ENCODE measurements at regions not wholly inside any gene's neighbourhood (a gene's known extent, or its start where the extent isn't known, plus 50 kb on each side); places are given as distances from the start of the nearest gene placed in this dataset.

DNA sequence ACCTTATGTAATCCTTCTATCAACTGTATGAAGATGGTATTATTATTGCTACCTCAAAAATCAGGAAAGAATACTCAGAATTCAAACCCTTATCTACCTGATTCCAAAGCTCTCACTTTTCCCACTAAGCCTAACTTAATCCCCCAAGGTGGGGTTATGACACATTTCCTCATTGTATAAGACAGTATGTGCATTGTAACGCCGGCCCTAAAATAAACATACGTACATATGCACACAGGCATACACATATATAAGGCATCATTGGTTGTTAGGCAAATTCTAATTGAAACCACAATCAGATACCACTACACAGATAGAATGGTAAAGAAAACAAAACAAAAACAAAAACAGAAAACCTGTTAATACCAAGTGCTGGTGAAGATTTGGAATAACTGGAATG, 556.5 kb downstream of the INHBA start:
- intact Hi-C loops (cut with DNase I): no loop called here
- Histone ChIP-seq H3K4me1 (no peaks in the 10 kb centered on the region), H3K27me3 (no peaks in the 10 kb centered on the region), H3K9me3 (no peaks in the 10 kb centered on the region), H3K36me3 (no peaks in the 10 kb centered on the region), H3K4me3 (no peak overlapping the region), H3K27ac (no peak overlapping the region)
- DNase-seq (no peak), ATAC-seq (no peak)
- TF ChIP-seq, protein P1, sequence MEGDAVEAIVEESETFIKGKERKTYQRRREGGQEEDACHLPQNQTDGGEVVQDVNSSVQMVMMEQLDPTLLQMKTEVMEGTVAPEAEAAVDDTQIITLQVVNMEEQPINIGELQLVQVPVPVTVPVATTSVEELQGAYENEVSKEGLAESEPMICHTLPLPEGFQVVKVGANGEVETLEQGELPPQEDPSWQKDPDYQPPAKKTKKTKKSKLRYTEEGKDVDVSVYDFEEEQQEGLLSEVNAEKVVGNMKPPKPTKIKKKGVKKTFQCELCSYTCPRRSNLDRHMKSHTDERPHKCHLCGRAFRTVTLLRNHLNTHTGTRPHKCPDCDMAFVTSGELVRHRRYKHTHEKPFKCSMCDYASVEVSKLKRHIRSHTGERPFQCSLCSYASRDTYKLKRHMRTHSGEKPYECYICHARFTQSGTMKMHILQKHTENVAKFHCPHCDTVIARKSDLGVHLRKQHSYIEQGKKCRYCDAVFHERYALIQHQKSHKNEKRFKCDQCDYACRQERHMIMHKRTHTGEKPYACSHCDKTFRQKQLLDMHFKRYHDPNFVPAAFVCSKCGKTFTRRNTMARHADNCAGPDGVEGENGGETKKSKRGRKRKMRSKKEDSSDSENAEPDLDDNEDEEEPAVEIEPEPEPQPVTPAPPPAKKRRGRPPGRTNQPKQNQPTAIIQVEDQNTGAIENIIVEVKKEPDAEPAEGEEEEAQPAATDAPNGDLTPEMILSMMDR (IDR thresholded peaks at IDR 0.05): no peak

DNA sequence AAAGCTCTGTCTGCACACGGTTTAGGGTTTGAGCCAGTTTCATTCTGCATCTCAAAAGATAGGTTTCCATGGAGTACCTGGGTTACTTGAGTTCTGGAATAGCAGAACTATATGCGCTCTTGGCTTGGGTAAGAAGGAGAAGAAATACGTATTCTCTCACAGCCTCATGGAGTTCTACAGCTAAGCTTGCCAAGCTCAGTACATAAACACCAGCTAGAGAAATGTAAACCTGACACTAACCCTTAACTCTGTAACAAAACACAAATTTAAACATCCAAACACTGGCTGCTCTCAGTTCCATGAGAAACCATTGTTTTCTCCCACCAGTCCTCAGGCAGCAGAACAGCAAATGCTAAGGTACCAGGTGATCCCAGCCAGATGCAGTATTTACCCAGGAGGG, 557.2 kb downstream of the INHBA start:
- Histone ChIP-seq H3K4me1 (no peaks in the 10 kb centered on the region), H3K27ac (no peak overlapping the region), H3K27me3 (no peaks in the 10 kb centered on the region), H3K36me3 (no peaks in the 10 kb centered on the region), H3K9me3 (no peaks in the 10 kb centered on the region), H3K4me3 (no peak overlapping the region)
- peak in 1 of 4 donors; percentile 3 for DNase-seq
- ATAC-seq: no peak
- intact Hi-C loops (cut with DNase I): no loop called here
- TF ChIP-seq, protein P1 (IDR thresholded peaks at IDR 0.05): no peak

- no peaks in the 10 kb centered on the region for H3K27me3 ChIP-seq
- H3K27ac ChIP-seq: no peak overlapping the region
- DNase-seq: no peak
- intact Hi-C loops (cut with DNase I): no loop called here
- TF ChIP-seq, protein P1 (IDR thresholded peaks at IDR 0.05): no peak
- no peak for ATAC-seq
- H3K36me3 ChIP-seq: no peaks in the 10 kb centered on the region
- H3K4me3 ChIP-seq: no peak overlapping the region
- no peaks in the 10 kb centered on the region for H3K4me1 ChIP-seq
- H3K9me3 ChIP-seq: no peaks in the 10 kb centered on the region
Observed at GRCh38 chr7:41142904-41143473, 559.9 kb downstream of the INHBA start.

DNA sequence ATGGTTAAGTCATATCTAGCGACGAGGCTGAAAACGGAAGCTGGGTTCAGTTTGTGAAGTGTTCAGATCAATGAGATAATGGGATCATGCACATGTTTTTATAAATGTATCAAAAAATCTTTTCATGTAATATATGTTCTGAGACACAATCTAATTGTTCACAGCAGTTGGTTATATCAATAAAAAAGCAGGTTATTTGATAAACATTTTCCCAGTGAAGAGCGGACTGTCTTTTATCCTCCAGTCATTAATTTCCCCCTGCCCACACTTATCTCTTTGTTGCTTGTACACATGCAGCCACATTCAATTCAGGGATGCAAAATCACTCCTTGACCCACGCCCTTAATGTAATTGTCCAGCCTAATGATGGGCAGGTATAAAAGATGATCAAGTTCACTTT, 563.1 kb downstream of the INHBA start:
- TF ChIP-seq, protein P1 (IDR thresholded peaks at IDR 0.05): no peak
- H3K4me1 ChIP-seq: no peaks in the 10 kb centered on the region
- H3K9me3 ChIP-seq: no peaks in the 10 kb centered on the region
- intact Hi-C loops (cut with DNase I): no loop called here
- no peak for DNase-seq
- no peak for ATAC-seq
- no peak overlapping the region for H3K27ac ChIP-seq
- H3K27me3 ChIP-seq: no peaks in the 10 kb centered on the region
- H3K4me3 ChIP-seq: no peak overlapping the region
- no peaks in the 10 kb centered on the region for H3K36me3 ChIP-seq

- H3K9me3 ChIP-seq: no peaks in the 10 kb centered on the region
- intact Hi-C loops (cut with DNase I): no loop called here
- ATAC-seq: no peak
Observed at GRCh38 chr7:41136551-41136950, 566.3 kb downstream of the INHBA start.

More at GRCh38 chr7:41136551-41136950, 566.3 kb downstream of the INHBA start:
- peak in 1 of 4 donors; percentile 75 for DNase-seq
- H3K27me3 ChIP-seq: no peaks in the 10 kb centered on the region
- H3K4me1 ChIP-seq: no peaks in the 10 kb centered on the region
- TF ChIP-seq, protein P1 (IDR thresholded peaks at IDR 0.05): no peak
- H3K27ac ChIP-seq: no peak overlapping the region
- H3K36me3 ChIP-seq: no peaks in the 10 kb centered on the region
- no peak overlapping the region for H3K4me3 ChIP-seq

Data from left lung (tissue), 4 donors.